Large intestine (tissue), 3 donors: ENCODE measurements at regions not wholly inside any gene's neighbourhood (a gene's known extent, or its start where the extent isn't known, plus 50 kb on each side); places are given as distances from the start of the nearest gene placed in this dataset.
"Not testable (repeated sequence)": the region's sequence is repeated elsewhere in the genome, so short reads cannot be mapped to it uniquely, and the experiment has no call there.

Experiments used
- DNase-seq, 2 donors: peaks; one replicate each; pipeline versions ENCODE4 v3.0.0 to v3.0.0-alpha.2; 2013
- H3K27ac ChIP-seq: one replicate; pipeline ENCODE4 v1.5.1; 2013; ENCODE audit warnings: low read length
- H3K27me3 ChIP-seq: 2 replicates; pipeline ENCODE4 v1.6.1; 2013; ENCODE audit warnings: low read length; ENCODE audit not compliant: control insufficient read depth, insufficient read depth
- H3K36me3 ChIP-seq: 2 replicates; pipeline ENCODE4 v1.6.1; 2013; ENCODE audit warnings: low read length; ENCODE audit not compliant: control insufficient read depth, insufficient read depth
- H3K4me1 ChIP-seq: one replicate; pipeline ENCODE4 v1.6.1; 2013; ENCODE audit warnings: low read length; ENCODE audit not compliant: control insufficient read depth, insufficient read depth
- H3K4me3 ChIP-seq: one replicate; pipeline ENCODE4 v1.5.1; 2013; ENCODE audit warnings: low read length
- H3K9me3 ChIP-seq: one replicate; pipeline ENCODE4 v1.6.1; 2013; ENCODE audit warnings: mild to moderate bottlenecking, low read depth, low read length, moderate library complexity; ENCODE audit not compliant: control insufficient read depth
- WGBS: methylation state at CpG from one replicate; pipeline ENCODE4 v1.1.5; 2013; ENCODE audit warnings: low lambda C conversion rate; ENCODE audit not compliant: insufficient coverage; 5-methylcytosine and 5-hydroxymethylcytosine counted together

GRCh38 chr2:66110608-66111007, 324.3 kb upstream of the MEIS1 start:
- no peak for DNase-seq
- WGBS = no CpG with 5 or more reads among the region's 2 CpGs
- Histone ChIP-seq H3K36me3 (no peaks in the 10 kb centered on the region), H3K27me3 (no peaks in the 10 kb centered on the region), H3K4me1 (no peaks in the 10 kb centered on the region), H3K9me3 (no peaks in the 10 kb centered on the region), H3K4me3 (no peak overlapping the region), H3K27ac (no peak overlapping the region)

- Histone ChIP-seq H3K9me3 (no peaks in the 10 kb centered on the region), H3K4me3 (no peak overlapping the region), H3K27me3 (no peaks in the 10 kb centered on the region), H3K27ac (no peak overlapping the region), H3K36me3 (no peaks in the 10 kb centered on the region), H3K4me1 (no peaks in the 10 kb centered on the region)
- WGBS = 100% methylated on average over 1 of the region's 2 CpGs
- no peak for DNase-seq
Measured at GRCh38 chr2:66110086-66110485, 324.8 kb upstream of the MEIS1 start.

- no peaks in the 10 kb centered on the region for H3K27me3 ChIP-seq
- H3K4me3 ChIP-seq = no peak overlapping the region
- DNase-seq = peak; percentile 8
- WGBS = 67% methylated on average over 1 of the region's 2 CpGs
- H3K9me3 ChIP-seq = no peaks in the 10 kb centered on the region
- H3K27ac ChIP-seq = no peak overlapping the region
- H3K36me3 ChIP-seq = no peaks in the 10 kb centered on the region
- no peaks in the 10 kb centered on the region for H3K4me1 ChIP-seq
Measured at GRCh38 chr2:66109419-66109818, 325.5 kb upstream of the MEIS1 start.

GRCh38 chr2:66105066-66105753, 329.7 kb upstream of the MEIS1 start:
- no peaks in the 10 kb centered on the region for H3K36me3 ChIP-seq
- no peak overlapping the region for H3K4me3 ChIP-seq
- no peaks in the 10 kb centered on the region for H3K4me1 ChIP-seq
- DNase-seq = no peak
- no peak overlapping the region for H3K27ac ChIP-seq
- H3K9me3 ChIP-seq = no peaks in the 10 kb centered on the region
- 88% methylated on average over 1 of the region's 5 CpGs for WGBS
- no peaks in the 10 kb centered on the region for H3K27me3 ChIP-seq

- Histone ChIP-seq H3K9me3 (no peaks in the 10 kb centered on the region), H3K27me3 (no peaks in the 10 kb centered on the region), H3K4me3 (no peak overlapping the region), H3K36me3 (no peaks in the 10 kb centered on the region), H3K27ac (no peak overlapping the region), H3K4me1 (no peaks in the 10 kb centered on the region)
- 100% methylated on average over 1 of the region's 3 CpGs for WGBS
- DNase-seq = no peak
Measured at GRCh38 chr2:66103581-66103980, 331.3 kb upstream of the MEIS1 start.

- Histone ChIP-seq H3K36me3 (no peaks in the 10 kb centered on the region), H3K27me3 (no peaks in the 10 kb centered on the region), H3K27ac (no peak overlapping the region), H3K4me1 (no peaks in the 10 kb centered on the region), H3K9me3 (no peaks in the 10 kb centered on the region), H3K4me3 (no peak overlapping the region)
- 92% methylated on average over 1 of the region's 1 CpG for WGBS
- no peak for DNase-seq
Measured at GRCh38 chr2:66101206-66101605, 333.7 kb upstream of the MEIS1 start.

- Histone ChIP-seq H3K27me3 (no peaks in the 10 kb centered on the region), H3K4me1 (no peaks in the 10 kb centered on the region), H3K9me3 (no peaks in the 10 kb centered on the region), H3K4me3 (no peak overlapping the region), H3K27ac (no peak overlapping the region), H3K36me3 (no peaks in the 10 kb centered on the region)
- WGBS = 79% methylated on average over 2 of the region's 6 CpGs
- DNase-seq = no peak
Measured at GRCh38 chr2:66095820-66096345, 339.0 kb upstream of the MEIS1 start.

DNA sequence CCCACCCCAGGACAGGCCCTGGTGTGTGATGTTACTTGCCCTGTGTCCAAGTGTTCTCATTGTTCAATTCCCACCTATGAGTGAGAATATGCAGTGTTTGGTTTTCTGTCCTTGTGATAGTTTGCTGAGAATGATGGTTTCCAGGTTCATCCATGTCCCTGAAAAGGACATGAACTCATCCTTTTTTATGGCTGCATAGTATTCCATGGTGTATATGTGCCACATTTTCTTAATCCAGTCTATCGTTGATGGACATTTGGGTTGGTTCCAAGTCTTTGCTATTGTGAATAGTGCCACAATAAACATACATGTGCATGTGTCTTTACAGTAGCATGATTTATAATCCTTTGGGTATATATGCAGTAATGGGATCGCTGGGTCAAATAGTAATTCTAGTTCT, 340.2 kb upstream of the MEIS1 start:
- not testable (repeated sequence) for H3K4me3 ChIP-seq, H3K9me3 ChIP-seq, H3K36me3 ChIP-seq, H3K27ac ChIP-seq, H3K4me1 ChIP-seq, H3K27me3 ChIP-seq, DNase-seq
- no CpG with 5 or more reads among the region's 2 CpGs for WGBS

DNA sequence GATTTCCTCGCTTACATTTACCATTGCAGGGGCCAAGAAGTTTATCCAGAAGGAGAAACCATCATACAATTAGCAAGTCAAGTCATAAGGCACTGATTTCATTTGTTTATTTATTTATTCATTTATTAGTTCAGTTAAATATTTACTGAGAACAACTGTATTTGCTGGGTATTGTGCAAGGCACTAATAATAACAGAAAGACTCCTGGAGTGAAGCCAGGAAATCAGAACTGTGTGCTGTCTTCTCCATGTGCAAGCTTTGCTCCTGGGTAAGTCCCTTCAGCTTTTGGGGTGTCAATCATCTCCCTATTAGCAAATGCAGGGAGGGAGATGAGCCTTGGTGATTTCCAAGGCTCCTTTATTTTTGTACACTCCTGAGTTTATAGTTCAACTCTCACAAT, 341.6 kb upstream of the MEIS1 start:
- Histone ChIP-seq H3K4me3 (no peak overlapping the region), H3K36me3 (no peaks in the 10 kb centered on the region), H3K9me3 (no peaks in the 10 kb centered on the region), H3K27ac (no peak overlapping the region), H3K4me1 (no peaks in the 10 kb centered on the region), H3K27me3 (no peaks in the 10 kb centered on the region)
- no CpG with 5 or more reads among the region's 1 CpG for WGBS
- no peak for DNase-seq

GRCh38 chr2:66084948-66085590, 349.9 kb upstream of the MEIS1 start:
- Histone ChIP-seq H3K27me3 (no peaks in the 10 kb centered on the region), H3K4me1 (no peaks in the 10 kb centered on the region), H3K4me3 (no peak overlapping the region), H3K9me3 (no peaks in the 10 kb centered on the region), H3K27ac (no peak overlapping the region), H3K36me3 (no peaks in the 10 kb centered on the region)
- no peak for DNase-seq
- 70% methylated on average over 2 of the region's 9 CpGs for WGBS

DNA sequence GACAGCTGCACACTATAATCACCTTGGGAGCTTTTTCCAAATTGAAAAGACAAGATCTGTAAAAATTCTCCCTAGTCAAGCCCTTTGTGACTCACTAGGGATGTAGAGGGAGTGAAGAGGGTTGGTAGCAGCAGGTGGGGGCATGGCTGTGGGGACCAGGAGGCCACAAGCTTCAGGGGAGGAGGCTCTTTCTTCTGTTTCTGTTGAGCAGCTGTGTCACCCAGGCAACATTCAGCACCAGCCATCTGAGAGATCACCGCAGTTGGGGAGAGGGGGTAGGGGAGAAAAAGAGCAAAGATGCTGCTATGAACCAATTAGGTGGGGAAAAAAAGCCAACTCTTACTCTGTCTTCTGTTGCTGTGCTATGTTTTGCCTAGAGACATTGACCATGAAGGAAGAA, 352.3 kb upstream of the MEIS1 start:
- WGBS = no CpG with 5 or more reads among the region's 1 CpG
- H3K27me3 ChIP-seq = no peaks in the 10 kb centered on the region
- DNase-seq = no peak
- H3K27ac ChIP-seq = no peak overlapping the region
- H3K36me3 ChIP-seq = no peaks in the 10 kb centered on the region
- H3K9me3 ChIP-seq = no peaks in the 10 kb centered on the region
- no peaks in the 10 kb centered on the region for H3K4me1 ChIP-seq
- no peak overlapping the region for H3K4me3 ChIP-seq
